WTC11 (cell line): ENCODE measurements at regions not wholly inside any gene's neighbourhood (a gene's known extent, or its start where the extent isn't known, plus 50 kb on each side); places are given as distances from the start of the nearest gene placed in this dataset.

Source experiments
- ATAC-seq: fragments of 200-7000 bp; cut with Tn5 transposase; 2 replicates; pipeline ENCODE4 v1.10.0; 2021; ENCODE audit warnings: mild to moderate bottlenecking, moderate library complexity
- CTCF ChIA-PET: fragments of 300-600 bp; sonication (Branson Sonifier 250); formaldehyde crosslinking; loops from one replicate; lab custom pipeline; 2021; ENCODE audit warnings: antibody characterized with exemption; lab: Charles Lee
- POLR2A ChIA-PET: fragments of 350-600 bp; sonication (Branson Sonifier 250); formaldehyde crosslinking; loops from one replicate; lab custom pipeline; 2021; ENCODE audit warnings: antibody characterized with exemption; lab: Charles Lee
- DNase-seq: peaks from one replicate; pipeline ENCODE4 v3.0.0; 2021; ENCODE audit warnings: low spot score
- H3K27ac Mint-ChIP-seq: 2 replicates; pipeline ENCODE4 v1.8.0; 2021; ENCODE audit warnings: mixed read lengths
- H3K27me3 Mint-ChIP-seq: 2 replicates; pipeline ENCODE4 v1.8.0; 2021; ENCODE audit warnings: low read depth, mild to moderate bottlenecking, moderate library complexity, mixed read lengths
- H3K36me3 Mint-ChIP-seq: 2 replicates; pipeline ENCODE4 v1.8.0; 2021; ENCODE audit warnings: mixed read lengths
- H3K4me1 Mint-ChIP-seq: 2 replicates; pipeline ENCODE4 v1.8.0; 2022; ENCODE audit warnings: mixed read lengths
- H3K4me3 Mint-ChIP-seq: 2 replicates; pipeline ENCODE4 v1.8.0; 2021; ENCODE audit warnings: mild to moderate bottlenecking, moderate library complexity, mixed read lengths
- H3K9me3 Mint-ChIP-seq: 2 replicates; pipeline ENCODE4 v1.8.0; 2021; ENCODE audit warnings: mixed read lengths
- ARID4B ChIP-seq: sonication (generic); formaldehyde crosslinking; IDR thresholded peaks from 2 replicates; pipeline ENCODE4 v1.8.0; 2023; ENCODE audit warnings: missing genetic modification reagents, mild to moderate bottlenecking, borderline replicate concordance
- ATF1 ChIP-seq: sonication (generic); formaldehyde crosslinking; IDR thresholded peaks from 2 replicates; pipeline ENCODE4 v1.8.1; 2023; ENCODE audit warnings: mild to moderate bottlenecking, moderate library complexity, missing genetic modification reagents
- ELF4 ChIP-seq: sonication (generic); formaldehyde crosslinking; IDR thresholded peaks from 2 replicates; pipeline ENCODE4 v1.8.1; 2022; ENCODE audit warnings: low read depth, mild to moderate bottlenecking, moderate library complexity, missing genetic modification reagents
- ESRRA ChIP-seq: sonication (generic); formaldehyde crosslinking; IDR thresholded peaks from 2 replicates; pipeline ENCODE4 v1.8.1; 2022; ENCODE audit warnings: mild to moderate bottlenecking, missing genetic modification reagents, borderline replicate concordance
- ETV6 ChIP-seq: sonication (generic); formaldehyde crosslinking; IDR thresholded peaks from 2 replicates; pipeline ENCODE4 v1.8.1; 2022; ENCODE audit warnings: mild to moderate bottlenecking, missing genetic modification reagents
- HMGA2 ChIP-seq: fragments of 250-450 bp; sonication (Bioruptor Pico); IDR thresholded peaks from 2 replicates; pipeline ENCODE4 v1.4.0; 2021; ENCODE audit warnings: mild to moderate bottlenecking, moderate library complexity
- JUN ChIP-seq: sonication (generic); formaldehyde crosslinking; IDR thresholded peaks from 2 replicates; pipeline ENCODE4 v1.8.0; 2023; ENCODE audit warnings: mild to moderate bottlenecking, missing genetic modification reagents
- MLX ChIP-seq: sonication (generic); formaldehyde crosslinking; IDR thresholded peaks from 2 replicates; pipeline ENCODE4 v1.8.1; 2023; ENCODE audit warnings: mild to moderate bottlenecking, missing genetic modification reagents, moderate library complexity
- NR3C1 ChIP-seq: sonication (generic); formaldehyde crosslinking; conservative IDR thresholded peaks from 2 replicates; pipeline ENCODE4 v1.8.1; 2023; ENCODE audit warnings: low read depth, mild to moderate bottlenecking, missing genetic modification reagents
- RELA ChIP-seq: sonication (generic); formaldehyde crosslinking; IDR thresholded peaks from 2 replicates; pipeline ENCODE4 v1.8.1; 2022; ENCODE audit warnings: missing genetic modification reagents, mild to moderate bottlenecking, borderline replicate concordance
- SMAD3 ChIP-seq: sonication (generic); formaldehyde crosslinking; IDR thresholded peaks from 2 replicates; pipeline ENCODE4 v1.8.0; 2022; ENCODE audit warnings: missing genetic modification reagents, mild to moderate bottlenecking, borderline replicate concordance
- STAT6 ChIP-seq: sonication (generic); formaldehyde crosslinking; conservative IDR thresholded peaks from 2 replicates; pipeline ENCODE4 v1.8.1; 2023; ENCODE audit warnings: mild to moderate bottlenecking, low read depth, missing genetic modification reagents, moderate library complexity
- TCF7 ChIP-seq: sonication (generic); formaldehyde crosslinking; IDR thresholded peaks from 2 replicates; pipeline ENCODE4 v1.8.0; 2022; ENCODE audit warnings: mild to moderate bottlenecking, low read depth, missing genetic modification reagents, moderate library complexity
- TEAD4 ChIP-seq: sonication (generic); formaldehyde crosslinking; IDR thresholded peaks from 2 replicates; pipeline ENCODE4 v1.8.0; 2022; ENCODE audit warnings: mild to moderate bottlenecking, missing genetic modification reagents
- ZNF121 ChIP-seq: sonication (generic); formaldehyde crosslinking; IDR thresholded peaks from 2 replicates; pipeline ENCODE4 v1.8.0; 2023; ENCODE audit warnings: missing genetic modification reagents
- ZNF219 ChIP-seq: sonication (generic); formaldehyde crosslinking; IDR thresholded peaks from 2 replicates; pipeline ENCODE4 v1.8.0; 2023; ENCODE audit warnings: missing genetic modification reagents, mild to moderate bottlenecking, borderline replicate concordance
- ZNF416 ChIP-seq: fragments of 250-450 bp; sonication (Bioruptor Pico); IDR thresholded peaks from 2 replicates; pipeline ENCODE4 v1.9.0; 2021; ENCODE audit warnings: mild to moderate bottlenecking, inconsistent platforms
- ZSCAN18 ChIP-seq: fragments of 250-450 bp; sonication (Bioruptor Pico); IDR thresholded peaks from 2 replicates; pipeline ENCODE4 v2.1.2; 2022; ENCODE audit warnings: mild to moderate bottlenecking, moderate library complexity

- no peak for TF ChIP-seq STAT6 (CRISPR knock-in tag)
These were observed 273.9 kb downstream of the ETV1 start (continued) for GRCh38 chr7:13715534-13715933.

- no peaks in the 10 kb centered on the region for H3K27me3 Mint-ChIP-seq
- no peak for TF ChIP-seq ATF1
- TF ChIP-seq, all 79 proteins: peak for 0
- H3K36me3 Mint-ChIP-seq: peaks cover 27% of the 10 kb centered on the region
- DNase-seq (no peak), ATAC-seq (no peak)
- no peak overlapping the region for H3K4me3 Mint-ChIP-seq
- H3K4me1 Mint-ChIP-seq: peaks cover 3% of the 10 kb centered on the region; the same call in 1 of the 2 replicates
- ChIA-PET POLR2A (no interaction called here), CTCF (no interaction called here)
- H3K9me3 Mint-ChIP-seq: peaks cover 28% of the 10 kb centered on the region
- no peak overlapping the region for H3K27ac Mint-ChIP-seq
These were observed 272.4 kb downstream of the ETV1 start for GRCh38 chr7:13717031-13717430.

- CTCF ChIA-PET: no interaction called here
These were observed 265.1 kb downstream of the ETV1 start for GRCh38 chr7:13724191-13724976.

GRCh38 chr7:13724977-13725566, 264.4 kb downstream of the ETV1 start:
- no peak overlapping the region for H3K4me3 Mint-ChIP-seq
- no peak for ATAC-seq
- H3K9me3 Mint-ChIP-seq: peaks cover 15% of the 10 kb centered on the region
- peaks cover 10% of the 10 kb centered on the region; the same call in 1 of the 2 replicates for H3K36me3 Mint-ChIP-seq
- ChIA-PET POLR2A (no interaction called here), CTCF (no interaction called here)
- DNase-seq: no peak
- no peaks in the 10 kb centered on the region for H3K4me1 Mint-ChIP-seq
- no peaks in the 10 kb centered on the region for H3K27me3 Mint-ChIP-seq
- H3K27ac Mint-ChIP-seq: no peak overlapping the region
- TF ChIP-seq ZNF416 (CRISPR knock-in tag): no peak
- no peak for TF ChIP-seq RELA
- no peak for TF ChIP-seq ARID4B
- TF ChIP-seq SMAD3 (CRISPR knock-in tag): no peak
- TF ChIP-seq ETV6 (CRISPR knock-in tag): no peak
- TF ChIP-seq ZNF121: no peak
- TF ChIP-seq STAT6 (CRISPR knock-in tag): no peak
- no peak for TF ChIP-seq JUN (CRISPR knock-in tag)
- no peak for TF ChIP-seq ZNF219 (CRISPR knock-in tag)
- no peak for TF ChIP-seq MLX (CRISPR knock-in tag)
- no peak for TF ChIP-seq ZSCAN18 (CRISPR knock-in tag)
- TF ChIP-seq TEAD4 (CRISPR knock-in tag): no peak

More at GRCh38 chr7:13724191-13724976, 265.1 kb downstream of the ETV1 start:
- no peak for TF ChIP-seq TCF7 (CRISPR knock-in tag)
- no peak for TF ChIP-seq HMGA2 (CRISPR knock-in tag)
- TF ChIP-seq ELF4 (CRISPR knock-in tag): no peak
- no peak for TF ChIP-seq NR3C1
- TF ChIP-seq ESRRA (CRISPR knock-in tag): no peak
- TF ChIP-seq, all 79 proteins: peak for 0
- H3K4me3 Mint-ChIP-seq: no peak overlapping the region
- peaks cover 9% of the 10 kb centered on the region; the same call in 1 of the 2 replicates for H3K36me3 Mint-ChIP-seq
- H3K4me1 Mint-ChIP-seq: no peaks in the 10 kb centered on the region
- DNase-seq (no peak), ATAC-seq (no peak)
- POLR2A ChIA-PET: no interaction called here
- no peak overlapping the region for H3K27ac Mint-ChIP-seq
- H3K27me3 Mint-ChIP-seq: no peaks in the 10 kb centered on the region
- peaks cover 14% of the 10 kb centered on the region for H3K9me3 Mint-ChIP-seq
